ENCODE measurements at regions not wholly inside any gene's neighbourhood (a gene's known extent, or its start where the extent isn't known, plus 50 kb on each side); places are given as distances from the start of the nearest gene placed in this dataset.

GRCh38 chr2:841036-841435, 109.6 kb upstream of the SNTG2 start (continued):
- TF ChIP-seq EP300 (IDR thresholded peaks at IDR 0.05; ENCODE audit: borderline replicate concordance in 1 of 2, low read depth in 1 of 2, low read length in 1 of 2), result no peak

DNA sequence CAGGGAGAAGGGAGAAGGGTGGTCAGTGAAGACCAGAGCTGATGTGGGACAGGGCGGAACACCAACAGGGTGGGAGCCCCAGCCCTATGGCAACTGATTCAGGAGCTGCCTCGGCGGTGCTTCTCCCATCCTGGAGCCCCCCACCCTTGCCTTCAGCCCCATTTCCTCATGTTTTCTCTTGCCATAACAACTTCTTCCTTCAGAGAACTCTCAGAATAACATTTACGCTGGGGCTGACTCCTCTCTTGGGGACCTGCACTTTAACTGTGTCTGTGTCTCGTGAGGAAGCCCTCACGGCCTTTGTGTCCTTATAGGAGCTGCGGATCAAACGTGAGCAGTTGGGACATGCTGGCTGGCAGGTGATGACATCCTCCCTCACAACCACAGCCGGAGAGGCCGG, 116.4 kb upstream of the SNTG2 start:
- DNase-seq, result no peak
- WGBS (ENCODE audit: low lambda C conversion rate), result 30% methylated on average over 10 of the region's 10 CpGs
- Histone ChIP-seq H3K9ac (no peak overlapping the region), H3K27me3 (ENCODE audit: insufficient read depth) (no peaks in the 10 kb centered on the region), H3K4me2 (no peak overlapping the region), H3K9me3 (no peaks in the 10 kb centered on the region), H3F3A (replicated peaks; ENCODE audit: insufficient read depth) (no peaks in the 10 kb centered on the region), H3K9me2 (no peaks in the 10 kb centered on the region), H3K4me1 (ENCODE audit: control insufficient read depth in 1 of 2, insufficient read depth in 2 of 2, low read depth in 1 of 2, low read length in 1 of 2) (no peaks in the 10 kb centered on the region), H3K4me3 (ENCODE audit: low read depth in 2 of 2, low read length in 1 of 2) (no peak overlapping the region), H3K79me2 (ENCODE audit: insufficient read depth) (no peaks in the 10 kb centered on the region), H4K20me1 (ENCODE audit: insufficient read depth) (no peaks in the 10 kb centered on the region), H3K27ac (ENCODE audit: low read depth in 2 of 2, low read length in 1 of 2) (no peak overlapping the region), H3K36me3 (replicated peaks in 1 of 2; ENCODE audit: control insufficient read depth in 1 of 2, insufficient read depth in 2 of 2, low read length in 1 of 2) (no peaks in the 10 kb centered on the region), H2AFZ (ENCODE audit: low read depth) (no peak overlapping the region)
- TF ChIP-seq FOXM1 (IDR thresholded peaks at IDR 0.05; ENCODE audit: low read depth), result no peak
- no peak for TF ChIP-seq MEF2A (IDR thresholded peaks at IDR 0.05; ENCODE audit: borderline replicate concordance, low read depth)
- no peak for TF ChIP-seq NFIC (IDR thresholded peaks at IDR 0.05; ENCODE audit: borderline replicate concordance)
- no peak for TF ChIP-seq JUND (IDR thresholded peaks at IDR 0.05)
- no peak for TF ChIP-seq FOSL2 (IDR thresholded peaks at IDR 0.05; ENCODE audit: borderline replicate concordance, low read depth)
- TF ChIP-seq GABPA (IDR thresholded peaks at IDR 0.05; ENCODE audit: low read depth), result no peak
- no peak for TF ChIP-seq USF1 (IDR thresholded peaks at IDR 0.05; ENCODE audit: borderline replicate concordance, low read depth)
- TF ChIP-seq SIN3A (IDR thresholded peaks at IDR 0.05; ENCODE audit: borderline replicate concordance, low read depth, low read length), result no peak
- TF ChIP-seq EZH2phosphoT487 (IDR thresholded peaks at IDR 0.05; ENCODE audit: borderline replicate concordance, low read depth), result no peak
- TF ChIP-seq, protein P1, sequence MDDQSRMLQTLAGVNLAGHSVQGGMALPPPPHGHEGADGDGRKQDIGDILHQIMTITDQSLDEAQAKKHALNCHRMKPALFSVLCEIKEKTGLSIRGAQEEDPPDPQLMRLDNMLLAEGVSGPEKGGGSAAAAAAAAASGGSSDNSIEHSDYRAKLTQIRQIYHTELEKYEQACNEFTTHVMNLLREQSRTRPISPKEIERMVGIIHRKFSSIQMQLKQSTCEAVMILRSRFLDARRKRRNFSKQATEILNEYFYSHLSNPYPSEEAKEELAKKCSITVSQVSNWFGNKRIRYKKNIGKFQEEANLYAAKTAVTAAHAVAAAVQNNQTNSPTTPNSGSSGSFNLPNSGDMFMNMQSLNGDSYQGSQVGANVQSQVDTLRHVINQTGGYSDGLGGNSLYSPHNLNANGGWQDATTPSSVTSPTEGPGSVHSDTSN (IDR thresholded peaks at IDR 0.05), result no peak
- no peak for TF ChIP-seq FOXJ3 (CRISPR knock-in tag; IDR thresholded peaks at IDR 0.05)
- no peak for TF ChIP-seq TCF12 (IDR thresholded peaks at IDR 0.05)
- CTCF ChIA-PET, result interaction anchor here (0.9 to 2.2 kb wide), 2 partner anchors 10 to 16 kb away, joined by 3 to 5 read pairs; no protein-coding TSS in a partner anchor
- POLR2A ChIA-PET, result no interaction called here

GRCh38 chr2:833180-833579, 117.5 kb upstream of the SNTG2 start:
- Histone ChIP-seq H3K4me2 (no peak overlapping the region), H3K27ac (ENCODE audit: low read depth in 2 of 2, low read length in 1 of 2) (no peak overlapping the region), H3K9me3 (no peaks in the 10 kb centered on the region), H3K9ac (no peak overlapping the region), H3K27me3 (ENCODE audit: insufficient read depth) (no peaks in the 10 kb centered on the region), H3K9me2 (no peaks in the 10 kb centered on the region), H4K20me1 (ENCODE audit: insufficient read depth) (no peaks in the 10 kb centered on the region), H3K36me3 (replicated peaks in 1 of 2; ENCODE audit: control insufficient read depth in 1 of 2, insufficient read depth in 2 of 2, low read length in 1 of 2) (no peaks in the 10 kb centered on the region), H3K4me1 (ENCODE audit: control insufficient read depth in 1 of 2, insufficient read depth in 2 of 2, low read depth in 1 of 2, low read length in 1 of 2) (no peaks in the 10 kb centered on the region), H2AFZ (ENCODE audit: low read depth) (no peak overlapping the region), H3K79me2 (ENCODE audit: insufficient read depth) (no peaks in the 10 kb centered on the region), H3F3A (replicated peaks; ENCODE audit: insufficient read depth) (no peaks in the 10 kb centered on the region), H3K4me3 (ENCODE audit: low read depth in 2 of 2, low read length in 1 of 2) (no peak overlapping the region)
- POLR2A ChIA-PET, result no interaction called here
- no peak for DNase-seq
- WGBS (ENCODE audit: low lambda C conversion rate), result 34% methylated on average over 5 of the region's 5 CpGs
- no peak for TF ChIP-seq RXRA (IDR thresholded peaks at IDR 0.05; ENCODE audit: borderline replicate concordance, low read depth)
- TF ChIP-seq JUND (IDR thresholded peaks at IDR 0.05), result no peak
- no peak for TF ChIP-seq RFX5 (IDR thresholded peaks at IDR 0.05; ENCODE audit: low read length)
- TF ChIP-seq SIN3A (IDR thresholded peaks at IDR 0.05; ENCODE audit: borderline replicate concordance, low read depth, low read length), result no peak
- TF ChIP-seq GATA2 (CRISPR knock-in tag; IDR thresholded peaks at IDR 0.05), result no peak
- TF ChIP-seq, protein P2, sequence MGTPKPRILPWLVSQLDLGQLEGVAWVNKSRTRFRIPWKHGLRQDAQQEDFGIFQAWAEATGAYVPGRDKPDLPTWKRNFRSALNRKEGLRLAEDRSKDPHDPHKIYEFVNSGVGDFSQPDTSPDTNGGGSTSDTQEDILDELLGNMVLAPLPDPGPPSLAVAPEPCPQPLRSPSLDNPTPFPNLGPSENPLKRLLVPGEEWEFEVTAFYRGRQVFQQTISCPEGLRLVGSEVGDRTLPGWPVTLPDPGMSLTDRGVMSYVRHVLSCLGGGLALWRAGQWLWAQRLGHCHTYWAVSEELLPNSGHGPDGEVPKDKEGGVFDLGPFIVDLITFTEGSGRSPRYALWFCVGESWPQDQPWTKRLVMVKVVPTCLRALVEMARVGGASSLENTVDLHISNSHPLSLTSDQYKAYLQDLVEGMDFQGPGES (IDR thresholded peaks at IDR 0.05; ENCODE audit: low read depth, low read length), result no peak
- TF ChIP-seq YY1 (IDR thresholded peaks at IDR 0.05; ENCODE audit: low read depth), result no peak
- no peak for TF ChIP-seq NRF1 (IDR thresholded peaks at IDR 0.05; ENCODE audit: low read depth, low read length)
- TF ChIP-seq MXI1 (IDR thresholded peaks at IDR 0.05; ENCODE audit: low read depth, low read length), result no peak
- TF ChIP-seq RCOR1 (IDR thresholded peaks at IDR 0.05; ENCODE audit: low read length), result no peak
- no peak for TF ChIP-seq TCF12 (IDR thresholded peaks at IDR 0.05)
- no peak for TF ChIP-seq SMC3 (IDR thresholded peaks at IDR 0.05; ENCODE audit: low read depth, low read length)
- TF ChIP-seq NFIC (IDR thresholded peaks at IDR 0.05; ENCODE audit: borderline replicate concordance), result no peak
- no peak for TF ChIP-seq FOXM1 (IDR thresholded peaks at IDR 0.05; ENCODE audit: low read depth)
- TF ChIP-seq TEAD4 (IDR thresholded peaks at IDR 0.05; ENCODE audit: borderline replicate concordance, insufficient read depth), result no peak
- CTCF ChIA-PET, result interaction anchor here (2.2 kb wide), 1 partner anchor 9 kb away, joined by 5 read pairs; no protein-coding TSS in a partner anchor
